Osteoblast (primary cell): ENCODE measurements at regions not wholly inside any gene's neighbourhood (a gene's known extent, or its start where the extent isn't known, plus 50 kb on each side); places are given as distances from the start of the nearest gene placed in this dataset.

Experiments
- DNase-seq: peaks from one replicate; pipeline ENCODE4 v3.0.0; 2011; ENCODE audit warnings: low spot score, mixed read lengths; ENCODE audit not compliant: insufficient read length; ENCODE audit errors: missing footprints
- H2AFZ ChIP-seq: 2 replicates; pipeline ENCODE4 v1.6.0; 2011; ENCODE audit warnings: mild to moderate bottlenecking, low read length
- H3K27ac ChIP-seq: 2 replicates; pipeline ENCODE4 v1.5.1; 2011; ENCODE audit warnings: mild to moderate bottlenecking, low read depth, low read length, moderate library complexity
- H3K27me3 ChIP-seq: 2 replicates; pipeline ENCODE4 v1.6.0; 2012; ENCODE audit warnings: mild to moderate bottlenecking, control low read depth, inconsistent platforms, low read length, moderate library complexity; ENCODE audit not compliant: insufficient read depth
- H3K36me3 ChIP-seq: 2 replicates; pipeline ENCODE4 v1.5.1; 2011; ENCODE audit warnings: mild to moderate bottlenecking, low read length, control low read depth, moderate library complexity; ENCODE audit not compliant: insufficient read depth
- H3K4me1 ChIP-seq: 2 replicates; pipeline ENCODE4 v1.5.1; 2011; ENCODE audit warnings: mild to moderate bottlenecking, low read length, control low read depth, moderate library complexity; ENCODE audit not compliant: insufficient read depth
- H3K4me2 ChIP-seq: 2 replicates; pipeline ENCODE4 v1.6.0; 2011; ENCODE audit warnings: mild to moderate bottlenecking, low read length; ENCODE audit not compliant: insufficient read depth
- H3K4me3 ChIP-seq: fragments of 200-600 bp; sonication (generic); 3 replicates; pipeline ENCODE4 v1.5.1; 2012; ENCODE audit warnings: mild to moderate bottlenecking, low read length, inconsistent platforms; ENCODE audit not compliant: insufficient read depth
- H3K79me2 ChIP-seq: 2 replicates; pipeline ENCODE4 v1.6.0; 2012; ENCODE audit warnings: mild to moderate bottlenecking, low read length, control low read depth, inconsistent platforms; ENCODE audit not compliant: insufficient read depth
- H3K9me3 ChIP-seq: 2 replicates; pipeline ENCODE4 v1.5.1; 2011; ENCODE audit warnings: low read depth, low read length, control low read depth
- H4K20me1 ChIP-seq: 2 replicates; pipeline ENCODE4 v1.6.0; 2012; ENCODE audit warnings: mild to moderate bottlenecking, low read length, control low read depth; ENCODE audit not compliant: insufficient read depth
- CTCF ChIP-seq: IDR thresholded peaks from 2 replicates; pipeline ENCODE4 v1.5.1; 2011; ENCODE audit warnings: mild to moderate bottlenecking, low read depth, low read length, moderate library complexity; ENCODE audit errors: extremely low read depth

GRCh38 chr12:47314996-47315395 lies 235.2 kb upstream of the AMIGO2 start:
- Histone ChIP-seq H4K20me1 (no peaks in the 10 kb centered on the region), H3K27ac (no peak overlapping the region), H3K79me2 (no peaks in the 10 kb centered on the region), H3K36me3 (no peaks in the 10 kb centered on the region), H3K4me2 (no peak overlapping the region), H3K9me3 (no peaks in the 10 kb centered on the region), H3K4me1 (no peaks in the 10 kb centered on the region), H2AFZ (no peak overlapping the region), H3K4me3 (no peak overlapping the region), H3K27me3 (no peaks in the 10 kb centered on the region)
- DNase-seq, result no peak
- no peak for TF ChIP-seq CTCF

GRCh38 chr12:47312808-47313426 lies 233.2 kb upstream of the AMIGO2 start:
- Histone ChIP-seq H3K4me3 (no peak overlapping the region), H3K4me1 (no peaks in the 10 kb centered on the region), H4K20me1 (no peaks in the 10 kb centered on the region), H3K36me3 (no peaks in the 10 kb centered on the region), H3K27me3 (no peaks in the 10 kb centered on the region), H3K4me2 (no peak overlapping the region), H3K9me3 (no peaks in the 10 kb centered on the region), H3K27ac (no peak overlapping the region), H3K79me2 (no peaks in the 10 kb centered on the region), H2AFZ (no peak overlapping the region)
- DNase-seq, result no peak
- TF ChIP-seq CTCF, result no peak

GRCh38 chr12:47312147-47312546 lies 232.4 kb upstream of the AMIGO2 start:
- Histone ChIP-seq H4K20me1 (no peaks in the 10 kb centered on the region), H3K36me3 (no peaks in the 10 kb centered on the region), H3K79me2 (no peaks in the 10 kb centered on the region), H3K4me1 (peaks cover 5% of the 10 kb centered on the region), H3K4me3 (no peak overlapping the region), H3K9me3 (no peaks in the 10 kb centered on the region), H3K27ac (no peak overlapping the region), H3K4me2 (no peak overlapping the region), H2AFZ (no peak overlapping the region), H3K27me3 (no peaks in the 10 kb centered on the region)
- no peak for TF ChIP-seq CTCF
- no peak for DNase-seq

GRCh38 chr12:47311568-47311967 lies 231.8 kb upstream of the AMIGO2 start:
- H3K79me2 ChIP-seq, result no peaks in the 10 kb centered on the region
- no peak for DNase-seq

More at GRCh38 chr12:47311568-47311967, 231.8 kb upstream of the AMIGO2 start:
- Histone ChIP-seq H3K27me3 (no peaks in the 10 kb centered on the region), H3K4me2 (no peak overlapping the region), H3K4me3 (no peak overlapping the region), H3K4me1 (peaks cover 5% of the 10 kb centered on the region), H4K20me1 (no peaks in the 10 kb centered on the region), H3K36me3 (no peaks in the 10 kb centered on the region), H3K27ac (no peak overlapping the region), H3K9me3 (no peaks in the 10 kb centered on the region), H2AFZ (no peak overlapping the region)
- no peak for TF ChIP-seq CTCF
